ENCODE measurements at regions not wholly inside any gene's neighbourhood (a gene's known extent, or its start where the extent isn't known, plus 50 kb on each side); places are given as distances from the start of the nearest gene placed in this dataset.

DNA sequence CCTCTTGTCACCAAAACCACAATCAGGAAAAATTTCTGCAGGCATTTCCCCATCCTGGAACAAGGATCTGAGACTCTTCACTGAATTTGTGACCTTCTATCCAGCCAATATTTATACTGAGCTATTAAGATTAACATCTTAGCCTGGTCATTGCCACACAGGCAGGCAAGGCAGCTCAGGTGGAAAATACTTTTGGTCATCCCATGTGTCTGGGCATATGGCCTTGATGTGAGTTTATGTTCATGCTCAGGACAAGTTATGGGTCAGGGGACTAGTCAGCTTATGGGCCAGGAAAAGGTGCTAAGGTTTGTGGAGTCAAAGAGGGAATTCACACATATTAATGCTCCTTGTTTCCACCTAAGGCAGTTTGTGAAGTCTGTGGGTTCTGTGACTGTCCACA is 124.3 kb upstream of the TOP3B start:
- H2AFZ ChIP-seq (ENCODE audit: low read length), result no peak overlapping the region
- no peak overlapping the region for H4K8ac ChIP-seq (ENCODE audit: extremely low read depth, insufficient read depth, low read length)
- no peak overlapping the region for H4K5ac ChIP-seq (ENCODE audit: insufficient read length, low read depth, low read length)
- H2BK120ac ChIP-seq (replicated peaks; ENCODE audit: low read depth, low read length), result no peak overlapping the region
- DNase-seq (ENCODE audit: low read depth in 1 of 2, low spot score in 2 of 2) (no peak), FAIRE-seq (no peak)
- H4K20me1 ChIP-seq (replicated peaks in 1 of 2; ENCODE audit: control insufficient read depth in 1 of 2, insufficient read depth in 2 of 2, low read length in 2 of 2), result peaks cover 2% of the 10 kb centered on the region in 2 experiments
- H3K23me2 ChIP-seq (ENCODE audit: low read depth, low read length), result no peaks in the 10 kb centered on the region
- H3K4me3 ChIP-seq (ENCODE audit: extremely low read depth in 1 of 4, insufficient read depth in 2 of 4, low read depth in 3 of 4, low read length in 4 of 4), result no peak overlapping the region
- H2BK12ac ChIP-seq (ENCODE audit: low read depth, low read length), result no peak overlapping the region
- H3K9me3 ChIP-seq (ENCODE audit: insufficient read depth in 2 of 2, low read depth in 1 of 2, low read length in 1 of 2), result no peaks in the 10 kb centered on the region
- peaks cover 0 to 2% (median 0%) of the 10 kb centered on the region in 4 experiments; a peak in 3 of 7 replicates for H3K4me1 ChIP-seq (replicated peaks in 1 of 4; ENCODE audit: control insufficient read depth in 3 of 4, insufficient read depth in 4 of 4, low read length in 3 of 4)
- no peak overlapping the region for H4K91ac ChIP-seq (replicated peaks; ENCODE audit: insufficient read length, low read length)
- no peak overlapping the region for H2BK20ac ChIP-seq (ENCODE audit: low read length)
- H3K4ac ChIP-seq (replicated peaks; ENCODE audit: insufficient read length, low read depth, low read length), result no peak overlapping the region
- H2BK5ac ChIP-seq (ENCODE audit: low read depth, low read length), result no peak overlapping the region
- H3K23ac ChIP-seq (ENCODE audit: insufficient read length), result no peak overlapping the region
- H3K79me2 ChIP-seq (ENCODE audit: control insufficient read depth in 1 of 2, insufficient read depth in 2 of 2, low read length in 2 of 2), result no peaks in the 10 kb centered on the region
- H3K27ac ChIP-seq (ENCODE audit: low read depth, low read length), result no peak overlapping the region
- POLR2A ChIA-PET (ENCODE audit: partially characterized antibody), result no interaction called here
- no peak overlapping the region for H3K4me2 ChIP-seq (ENCODE audit: insufficient read depth in 1 of 2, low read depth in 2 of 2, low read length in 2 of 2)
- H3K56ac ChIP-seq (replicated peaks; ENCODE audit: insufficient read length, low read depth, low read length), result no peak overlapping the region
- H3K9ac ChIP-seq (replicated peaks in 1 of 4; ENCODE audit: extremely low read depth in 1 of 4, low read depth in 3 of 4, low read length in 3 of 4), result no peak overlapping the region
- no peaks in the 10 kb centered on the region for H3K79me1 ChIP-seq (ENCODE audit: low read depth, low read length)
- H3K14ac ChIP-seq (ENCODE audit: insufficient read length), result no peak overlapping the region
- H3K27me3 ChIP-seq (replicated peaks in 1 of 4; ENCODE audit: control insufficient read depth in 3 of 4, extremely low read depth in 1 of 4, insufficient read depth in 3 of 4, low read length in 3 of 4), result peaks cover 45 to 79% (median 73%) of the 10 kb centered on the region in 4 experiments
- H3K18ac ChIP-seq (ENCODE audit: extremely low read depth, low read length), result no peak overlapping the region
- H2BK15ac ChIP-seq (ENCODE audit: low read length), result no peak overlapping the region
- CTCF ChIA-PET (ENCODE audit: partially characterized antibody), result interaction anchor here (0.7 to 5.3 kb wide), 10 partner anchors 7 to 425 kb away, joined by 3 to 47 read pairs (median 5); no protein-coding TSS in a partner anchor
- H2AK5ac ChIP-seq (ENCODE audit: low read depth, low read length), result no peak overlapping the region
- no peaks in the 10 kb centered on the region for H3K36me3 ChIP-seq (ENCODE audit: control insufficient read depth in 2 of 4, insufficient read depth in 4 of 4, low read length in 3 of 4)
- TF ChIP-seq TAF7 (optimal IDR thresholded peaks at IDR 0.05; ENCODE audit: borderline replicate concordance, low read depth, low read length) (no peak), SP2 (IDR thresholded peaks at IDR 0.05; ENCODE audit: low read length) (no peak), KDM1A (IDR thresholded peaks at IDR 0.05; ENCODE audit: borderline replicate concordance, low read length) (no peak), POLR2AphosphoS5 (IDR thresholded peaks at IDR 0.05; ENCODE audit: low read depth, low read length) (no peak), RNF2 (IDR thresholded peaks at IDR 0.05; ENCODE audit: borderline replicate concordance, low read depth, low read length, missing control alignments, poor library complexity, severe bottlenecking) (no peak), BACH1 (IDR thresholded peaks at IDR 0.05; ENCODE audit: low read length) (no peak), SIX5 (IDR thresholded peaks at IDR 0.05; ENCODE audit: low read depth, low read length) (no peak), JUND (IDR thresholded peaks at IDR 0.05; ENCODE audit: low read length) (no peak), CHD2 (IDR thresholded peaks at IDR 0.05; ENCODE audit: low read length) (no peak), BCL11A (IDR thresholded peaks at IDR 0.05; ENCODE audit: low read depth in 2 of 2, low read length in 2 of 2) (no peak), ZNF274 (IDR thresholded peaks at IDR 0.05; ENCODE audit: borderline replicate concordance, extremely low read depth, low read length) (no peak)
- TF ChIP-seq, protein P1, sequence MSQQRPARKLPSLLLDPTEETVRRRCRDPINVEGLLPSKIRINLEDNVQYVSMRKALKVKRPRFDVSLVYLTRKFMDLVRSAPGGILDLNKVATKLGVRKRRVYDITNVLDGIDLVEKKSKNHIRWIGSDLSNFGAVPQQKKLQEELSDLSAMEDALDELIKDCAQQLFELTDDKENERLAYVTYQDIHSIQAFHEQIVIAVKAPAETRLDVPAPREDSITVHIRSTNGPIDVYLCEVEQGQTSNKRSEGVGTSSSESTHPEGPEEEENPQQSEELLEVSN (IDR thresholded peaks at IDR 0.05), result no peak
- TF ChIP-seq, protein P2, sequence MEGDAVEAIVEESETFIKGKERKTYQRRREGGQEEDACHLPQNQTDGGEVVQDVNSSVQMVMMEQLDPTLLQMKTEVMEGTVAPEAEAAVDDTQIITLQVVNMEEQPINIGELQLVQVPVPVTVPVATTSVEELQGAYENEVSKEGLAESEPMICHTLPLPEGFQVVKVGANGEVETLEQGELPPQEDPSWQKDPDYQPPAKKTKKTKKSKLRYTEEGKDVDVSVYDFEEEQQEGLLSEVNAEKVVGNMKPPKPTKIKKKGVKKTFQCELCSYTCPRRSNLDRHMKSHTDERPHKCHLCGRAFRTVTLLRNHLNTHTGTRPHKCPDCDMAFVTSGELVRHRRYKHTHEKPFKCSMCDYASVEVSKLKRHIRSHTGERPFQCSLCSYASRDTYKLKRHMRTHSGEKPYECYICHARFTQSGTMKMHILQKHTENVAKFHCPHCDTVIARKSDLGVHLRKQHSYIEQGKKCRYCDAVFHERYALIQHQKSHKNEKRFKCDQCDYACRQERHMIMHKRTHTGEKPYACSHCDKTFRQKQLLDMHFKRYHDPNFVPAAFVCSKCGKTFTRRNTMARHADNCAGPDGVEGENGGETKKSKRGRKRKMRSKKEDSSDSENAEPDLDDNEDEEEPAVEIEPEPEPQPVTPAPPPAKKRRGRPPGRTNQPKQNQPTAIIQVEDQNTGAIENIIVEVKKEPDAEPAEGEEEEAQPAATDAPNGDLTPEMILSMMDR (IDR thresholded peaks at IDR 0.05; ENCODE audit: control extremely low read depth in 1 of 3, insufficient read depth in 1 of 3, low read depth in 1 of 3, low read length in 3 of 3), result no peak
